ENCODE measurements at regions not wholly inside any gene's neighbourhood (a gene's known extent, or its start where the extent isn't known, plus 50 kb on each side); places are given as distances from the start of the nearest gene placed in this dataset.

GRCh38 chr11:70010774-70011173 lies 67.3 kb upstream of the ANO1 start:
- in situ Hi-C loops (cut with MboI; ENCODE audit: low sequenced_read_pairs), result no loop called here

- in situ Hi-C loops (cut with MboI; ENCODE audit: low sequenced_read_pairs), result no loop called here
Observed at GRCh38 chr11:70012134-70012733, 65.9 kb upstream of the ANO1 start.

- in situ Hi-C loops (cut with MboI; ENCODE audit: low sequenced_read_pairs), result no loop called here
Observed at GRCh38 chr11:70014291-70014690, 63.8 kb upstream of the ANO1 start.

GRCh38 chr11:70016666-70017367 lies 61.3 kb upstream of the ANO1 start:
- in situ Hi-C loops (cut with MboI; ENCODE audit: low sequenced_read_pairs), result no loop called here

- in situ Hi-C loops (cut with MboI; ENCODE audit: low sequenced_read_pairs), result no loop called here
Observed at GRCh38 chr11:70018816-70019215, 59.3 kb upstream of the ANO1 start.

GRCh38 chr11:70019576-70020011 lies 58.5 kb upstream of the ANO1 start:
- in situ Hi-C loops (cut with MboI; ENCODE audit: low sequenced_read_pairs), result no loop called here

GRCh38 chr11:70020336-70021214 lies 57.5 kb upstream of the ANO1 start:
- in situ Hi-C loops (cut with MboI; ENCODE audit: low sequenced_read_pairs), result no loop called here

- in situ Hi-C loops (cut with MboI; ENCODE audit: low sequenced_read_pairs), result no loop called here
Observed at GRCh38 chr11:70021586-70021985, 56.5 kb upstream of the ANO1 start.

- in situ Hi-C loops (cut with MboI; ENCODE audit: low sequenced_read_pairs), result no loop called here
Observed at GRCh38 chr11:70024036-70024772, 53.9 kb upstream of the ANO1 start.

GRCh38 chr11:70024773-70025045 lies 53.4 kb upstream of the ANO1 start:
- in situ Hi-C loops (cut with MboI; ENCODE audit: low sequenced_read_pairs), result no loop called here

- in situ Hi-C loops (cut with MboI; ENCODE audit: low sequenced_read_pairs), result no loop called here
Observed at GRCh38 chr11:70025308-70025707, 52.8 kb upstream of the ANO1 start.

GRCh38 chr11:70026012-70026411 lies 52.1 kb upstream of the ANO1 start:
- in situ Hi-C loops (cut with MboI; ENCODE audit: low sequenced_read_pairs), result no loop called here

- in situ Hi-C loops (cut with MboI; ENCODE audit: low sequenced_read_pairs), result no loop called here
Observed at GRCh38 chr11:70026726-70027125, 51.4 kb upstream of the ANO1 start.

GRCh38 chr11:70027451-70027850 lies 50.7 kb upstream of the ANO1 start:
- in situ Hi-C loops (cut with MboI; ENCODE audit: low sequenced_read_pairs), result no loop called here

GRCh38 chr11:70028147-70028855 lies 49.8 kb upstream of the ANO1 start:
- in situ Hi-C loops (cut with MboI; ENCODE audit: low sequenced_read_pairs), result no loop called here

Data from HL-60/S4 treated with phorbol 12-myristate 13-acetate at 8.2 ng/mL for 4 days and 3 days (cell line).